ENCODE measurements at regions not wholly inside any gene's neighbourhood (a gene's known extent, or its start where the extent isn't known, plus 50 kb on each side); places are given as distances from the start of the nearest gene placed in this dataset.

DNA sequence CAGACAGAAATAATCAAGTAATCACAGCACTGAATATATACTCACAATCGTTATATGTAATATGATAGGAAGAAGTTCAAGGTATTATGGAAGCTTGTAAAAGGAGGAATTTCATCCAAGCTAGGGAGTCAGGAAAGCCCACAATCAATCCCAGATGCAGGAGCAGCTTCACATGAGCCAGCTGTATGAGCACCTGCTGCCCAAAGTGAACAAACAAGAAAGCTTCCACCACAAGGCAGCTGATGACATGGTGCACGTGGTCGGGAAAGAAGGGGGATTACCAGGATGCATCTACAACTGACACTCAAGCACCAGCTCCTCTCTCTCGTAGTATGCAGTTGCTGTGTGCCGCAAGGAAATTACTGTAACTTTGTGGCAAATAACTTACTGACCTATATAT is 225.2 kb downstream of the XPNPEP1 start:
- no peaks in the 10 kb centered on the region for H4K20me1 ChIP-seq (ENCODE audit: insufficient read depth)
- no peak overlapping the region for H2AFZ ChIP-seq (ENCODE audit: low read depth, low read length, poor library complexity, severe bottlenecking)
- ChIA-PET CTCF (no interaction called here), POLR2A (no interaction called here), RAD21 (ENCODE audit: low non-redundant PET in 1 of 2, low total read pairs in 2 of 2, uncharacterized antibody in 2 of 2, unreplicated experiment in 2 of 2) (no interaction called here)
- no peak overlapping the region for H3K4me3 ChIP-seq (replicated peaks in 1 of 2; ENCODE audit: low read depth in 1 of 2, low read length in 2 of 2)
- H3K9me2 ChIP-seq (ENCODE audit: insufficient read depth), result no peaks in the 10 kb centered on the region
- no peak overlapping the region for H3K4me2 ChIP-seq (ENCODE audit: low read length)
- no peaks in the 10 kb centered on the region; a peak in 1 of 4 replicates for H3K9me3 ChIP-seq (ENCODE audit: control insufficient read depth in 1 of 2, insufficient read depth in 1 of 2, low read depth in 1 of 2, low read length in 2 of 2)
- no peaks in the 10 kb centered on the region for H3K36me3 ChIP-seq (ENCODE audit: control insufficient read depth in 1 of 2, insufficient read depth in 2 of 2, low read length in 2 of 2)
- no peaks in the 10 kb centered on the region for H3K27me3 ChIP-seq (ENCODE audit: insufficient read depth, low read length)
- no TSS peak for BruUV-seq (replicated peaks)
- H3K79me2 ChIP-seq (ENCODE audit: insufficient read depth, low read length), result no peaks in the 10 kb centered on the region
- no peak for ATAC-seq
- DNase-seq (ENCODE audit: low read depth, low spot score), result no peak
- no peak overlapping the region for H3K27ac ChIP-seq (ENCODE audit: low read depth, low read length)
- TF ChIP-seq ZNF274 (IDR thresholded peaks at IDR 0.05; ENCODE audit: low read depth, low read length), result no peak
- TF ChIP-seq, protein P1, sequence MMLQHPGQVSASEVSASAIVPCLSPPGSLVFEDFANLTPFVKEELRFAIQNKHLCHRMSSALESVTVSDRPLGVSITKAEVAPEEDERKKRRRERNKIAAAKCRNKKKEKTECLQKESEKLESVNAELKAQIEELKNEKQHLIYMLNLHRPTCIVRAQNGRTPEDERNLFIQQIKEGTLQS (IDR thresholded peaks at IDR 0.05), result no peak
- TF ChIP-seq CBX3 (IDR thresholded peaks at IDR 0.05; ENCODE audit: low read depth), result no peak
- TF ChIP-seq, protein P2, sequence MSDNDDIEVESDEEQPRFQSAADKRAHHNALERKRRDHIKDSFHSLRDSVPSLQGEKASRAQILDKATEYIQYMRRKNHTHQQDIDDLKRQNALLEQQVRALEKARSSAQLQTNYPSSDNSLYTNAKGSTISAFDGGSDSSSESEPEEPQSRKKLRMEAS (IDR thresholded peaks at IDR 0.05), result no peak
- no peak for TF ChIP-seq CEBPB (IDR thresholded peaks at IDR 0.05; ENCODE audit: low read depth)
- TF ChIP-seq, protein P3, sequence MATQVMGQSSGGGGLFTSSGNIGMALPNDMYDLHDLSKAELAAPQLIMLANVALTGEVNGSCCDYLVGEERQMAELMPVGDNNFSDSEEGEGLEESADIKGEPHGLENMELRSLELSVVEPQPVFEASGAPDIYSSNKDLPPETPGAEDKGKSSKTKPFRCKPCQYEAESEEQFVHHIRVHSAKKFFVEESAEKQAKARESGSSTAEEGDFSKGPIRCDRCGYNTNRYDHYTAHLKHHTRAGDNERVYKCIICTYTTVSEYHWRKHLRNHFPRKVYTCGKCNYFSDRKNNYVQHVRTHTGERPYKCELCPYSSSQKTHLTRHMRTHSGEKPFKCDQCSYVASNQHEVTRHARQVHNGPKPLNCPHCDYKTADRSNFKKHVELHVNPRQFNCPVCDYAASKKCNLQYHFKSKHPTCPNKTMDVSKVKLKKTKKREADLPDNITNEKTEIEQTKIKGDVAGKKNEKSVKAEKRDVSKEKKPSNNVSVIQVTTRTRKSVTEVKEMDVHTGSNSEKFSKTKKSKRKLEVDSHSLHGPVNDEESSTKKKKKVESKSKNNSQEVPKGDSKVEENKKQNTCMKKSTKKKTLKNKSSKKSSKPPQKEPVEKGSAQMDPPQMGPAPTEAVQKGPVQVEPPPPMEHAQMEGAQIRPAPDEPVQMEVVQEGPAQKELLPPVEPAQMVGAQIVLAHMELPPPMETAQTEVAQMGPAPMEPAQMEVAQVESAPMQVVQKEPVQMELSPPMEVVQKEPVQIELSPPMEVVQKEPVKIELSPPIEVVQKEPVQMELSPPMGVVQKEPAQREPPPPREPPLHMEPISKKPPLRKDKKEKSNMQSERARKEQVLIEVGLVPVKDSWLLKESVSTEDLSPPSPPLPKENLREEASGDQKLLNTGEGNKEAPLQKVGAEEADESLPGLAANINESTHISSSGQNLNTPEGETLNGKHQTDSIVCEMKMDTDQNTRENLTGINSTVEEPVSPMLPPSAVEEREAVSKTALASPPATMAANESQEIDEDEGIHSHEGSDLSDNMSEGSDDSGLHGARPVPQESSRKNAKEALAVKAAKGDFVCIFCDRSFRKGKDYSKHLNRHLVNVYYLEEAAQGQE (IDR thresholded peaks at IDR 0.05; ENCODE audit: low read depth), result no peak
- TF ChIP-seq, protein P4, sequence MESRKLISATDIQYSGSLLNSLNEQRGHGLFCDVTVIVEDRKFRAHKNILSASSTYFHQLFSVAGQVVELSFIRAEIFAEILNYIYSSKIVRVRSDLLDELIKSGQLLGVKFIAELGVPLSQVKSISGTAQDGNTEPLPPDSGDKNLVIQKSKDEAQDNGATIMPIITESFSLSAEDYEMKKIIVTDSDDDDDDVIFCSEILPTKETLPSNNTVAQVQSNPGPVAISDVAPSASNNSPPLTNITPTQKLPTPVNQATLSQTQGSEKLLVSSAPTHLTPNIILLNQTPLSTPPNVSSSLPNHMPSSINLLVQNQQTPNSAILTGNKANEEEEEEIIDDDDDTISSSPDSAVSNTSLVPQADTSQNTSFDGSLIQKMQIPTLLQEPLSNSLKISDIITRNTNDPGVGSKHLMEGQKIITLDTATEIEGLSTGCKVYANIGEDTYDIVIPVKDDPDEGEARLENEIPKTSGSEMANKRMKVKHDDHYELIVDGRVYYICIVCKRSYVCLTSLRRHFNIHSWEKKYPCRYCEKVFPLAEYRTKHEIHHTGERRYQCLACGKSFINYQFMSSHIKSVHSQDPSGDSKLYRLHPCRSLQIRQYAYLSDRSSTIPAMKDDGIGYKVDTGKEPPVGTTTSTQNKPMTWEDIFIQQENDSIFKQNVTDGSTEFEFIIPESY (IDR thresholded peaks at IDR 0.05; ENCODE audit: extremely low read depth, insufficient replicate concordance, low read length), result no peak
- TF ChIP-seq, protein P5, sequence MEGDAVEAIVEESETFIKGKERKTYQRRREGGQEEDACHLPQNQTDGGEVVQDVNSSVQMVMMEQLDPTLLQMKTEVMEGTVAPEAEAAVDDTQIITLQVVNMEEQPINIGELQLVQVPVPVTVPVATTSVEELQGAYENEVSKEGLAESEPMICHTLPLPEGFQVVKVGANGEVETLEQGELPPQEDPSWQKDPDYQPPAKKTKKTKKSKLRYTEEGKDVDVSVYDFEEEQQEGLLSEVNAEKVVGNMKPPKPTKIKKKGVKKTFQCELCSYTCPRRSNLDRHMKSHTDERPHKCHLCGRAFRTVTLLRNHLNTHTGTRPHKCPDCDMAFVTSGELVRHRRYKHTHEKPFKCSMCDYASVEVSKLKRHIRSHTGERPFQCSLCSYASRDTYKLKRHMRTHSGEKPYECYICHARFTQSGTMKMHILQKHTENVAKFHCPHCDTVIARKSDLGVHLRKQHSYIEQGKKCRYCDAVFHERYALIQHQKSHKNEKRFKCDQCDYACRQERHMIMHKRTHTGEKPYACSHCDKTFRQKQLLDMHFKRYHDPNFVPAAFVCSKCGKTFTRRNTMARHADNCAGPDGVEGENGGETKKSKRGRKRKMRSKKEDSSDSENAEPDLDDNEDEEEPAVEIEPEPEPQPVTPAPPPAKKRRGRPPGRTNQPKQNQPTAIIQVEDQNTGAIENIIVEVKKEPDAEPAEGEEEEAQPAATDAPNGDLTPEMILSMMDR (IDR thresholded peaks at IDR 0.05 in 2 of 3, conservative IDR thresholded peaks at IDR 0.05 in 1 of 3; ENCODE audit: borderline replicate concordance in 1 of 3, insufficient read depth in 1 of 3, low read depth in 2 of 3, low read length in 2 of 3), result no peak
- TF ChIP-seq ZFX (IDR thresholded peaks at IDR 0.05), result no peak
- no peak for TF ChIP-seq SRF (IDR thresholded peaks at IDR 0.05; ENCODE audit: low read depth)
- TF ChIP-seq RAD21 (IDR thresholded peaks at IDR 0.05; ENCODE audit: low read depth), result no peak
- H3K4me1 ChIP-seq (ENCODE audit: control insufficient read depth in 1 of 2, insufficient read depth in 2 of 2, low read length in 2 of 2), result no peaks in the 10 kb centered on the region
- intact Hi-C loops (cut with micrococcal nuclease), result no loop called here
- no peak overlapping the region for H3K9ac ChIP-seq (ENCODE audit: low read length)

Measured in HCT116 (cell line).